ENCODE measurements at regions not wholly inside any gene's neighbourhood (a gene's known extent, or its start where the extent isn't known, plus 50 kb on each side); places are given as distances from the start of the nearest gene placed in this dataset.

DNA sequence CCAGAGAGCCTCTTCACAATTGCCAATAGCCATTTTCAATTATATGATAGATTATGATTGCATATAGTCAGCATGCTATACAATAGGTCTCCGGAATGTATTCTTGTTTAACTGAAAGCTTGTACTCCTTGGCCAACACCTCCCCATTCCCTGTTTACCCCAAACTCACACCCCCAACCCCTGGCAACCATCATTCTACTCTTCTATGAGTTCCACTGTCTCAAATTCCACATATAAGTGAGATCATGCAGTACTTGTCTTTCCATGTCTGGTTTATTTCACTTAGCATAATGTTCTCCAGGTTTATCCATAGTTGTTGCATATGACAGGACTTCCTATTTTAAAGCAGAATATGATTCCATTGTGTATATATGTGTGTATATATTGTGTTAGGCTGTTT lies 110.7 kb upstream of the STC2 start:
- 95 to 100% (median 95%) methylated on average over 1 of the region's 1 CpG for WGBS, 3 donors

DNA sequence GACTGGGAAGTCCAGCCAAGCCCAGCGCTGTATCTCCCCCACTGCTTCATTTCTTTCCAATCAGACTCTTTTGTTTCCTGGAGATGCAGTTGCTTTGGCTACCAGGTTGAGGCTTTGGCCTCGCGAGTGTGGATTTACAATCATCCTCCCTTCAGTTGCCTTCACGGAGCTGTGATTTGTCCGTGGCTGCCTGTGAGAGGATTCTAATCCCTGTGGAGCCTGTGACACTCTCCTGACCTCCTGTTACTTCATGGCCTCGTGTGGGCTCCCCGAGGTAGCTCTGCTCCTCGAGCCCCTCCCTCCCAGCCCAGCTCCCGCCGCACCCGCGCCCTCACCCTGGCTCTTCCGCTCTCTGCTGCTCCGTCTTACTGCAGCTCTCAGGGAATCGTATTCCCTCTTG lies 107.2 kb upstream of the STC2 start:
- Histone ChIP-seq H3K4me1 (ENCODE audit: insufficient read depth) (no peaks in the 10 kb centered on the region), H3K9me3 (no peaks in the 10 kb centered on the region), H3K4me3 (no peak overlapping the region), H3K36me3 (no peaks in the 10 kb centered on the region), H3K27me3 (no peaks in the 10 kb centered on the region), H3K27ac (no peak overlapping the region)
- intact Hi-C loops (cut with DNase I): no loop called here
- 23 to 39% (median 38%) methylated on average over 15 of the region's 15 CpGs for WGBS, 3 donors
- no peak for TF ChIP-seq POLR2A (IDR thresholded peaks at IDR 0.05)
- no peak for TF ChIP-seq EP300 (IDR thresholded peaks at IDR 0.05)
- TF ChIP-seq, protein P1, sequence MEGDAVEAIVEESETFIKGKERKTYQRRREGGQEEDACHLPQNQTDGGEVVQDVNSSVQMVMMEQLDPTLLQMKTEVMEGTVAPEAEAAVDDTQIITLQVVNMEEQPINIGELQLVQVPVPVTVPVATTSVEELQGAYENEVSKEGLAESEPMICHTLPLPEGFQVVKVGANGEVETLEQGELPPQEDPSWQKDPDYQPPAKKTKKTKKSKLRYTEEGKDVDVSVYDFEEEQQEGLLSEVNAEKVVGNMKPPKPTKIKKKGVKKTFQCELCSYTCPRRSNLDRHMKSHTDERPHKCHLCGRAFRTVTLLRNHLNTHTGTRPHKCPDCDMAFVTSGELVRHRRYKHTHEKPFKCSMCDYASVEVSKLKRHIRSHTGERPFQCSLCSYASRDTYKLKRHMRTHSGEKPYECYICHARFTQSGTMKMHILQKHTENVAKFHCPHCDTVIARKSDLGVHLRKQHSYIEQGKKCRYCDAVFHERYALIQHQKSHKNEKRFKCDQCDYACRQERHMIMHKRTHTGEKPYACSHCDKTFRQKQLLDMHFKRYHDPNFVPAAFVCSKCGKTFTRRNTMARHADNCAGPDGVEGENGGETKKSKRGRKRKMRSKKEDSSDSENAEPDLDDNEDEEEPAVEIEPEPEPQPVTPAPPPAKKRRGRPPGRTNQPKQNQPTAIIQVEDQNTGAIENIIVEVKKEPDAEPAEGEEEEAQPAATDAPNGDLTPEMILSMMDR (IDR thresholded peaks at IDR 0.05): no peak
- no peak for DNase-seq

More for the DNA sequence above, 110.7 kb upstream of the STC2 start:
- Histone ChIP-seq H3K36me3 (no peaks in the 10 kb centered on the region), H3K27me3 (no peaks in the 10 kb centered on the region), H3K4me1 (ENCODE audit: insufficient read depth) (no peaks in the 10 kb centered on the region), H3K27ac (no peak overlapping the region), H3K9me3 (no peaks in the 10 kb centered on the region), H3K4me3 (no peak overlapping the region)
- intact Hi-C loops (cut with DNase I): no loop called here
- TF ChIP-seq POLR2A (IDR thresholded peaks at IDR 0.05): no peak
- TF ChIP-seq, protein P1 (IDR thresholded peaks at IDR 0.05): no peak
- DNase-seq: no peak

DNA sequence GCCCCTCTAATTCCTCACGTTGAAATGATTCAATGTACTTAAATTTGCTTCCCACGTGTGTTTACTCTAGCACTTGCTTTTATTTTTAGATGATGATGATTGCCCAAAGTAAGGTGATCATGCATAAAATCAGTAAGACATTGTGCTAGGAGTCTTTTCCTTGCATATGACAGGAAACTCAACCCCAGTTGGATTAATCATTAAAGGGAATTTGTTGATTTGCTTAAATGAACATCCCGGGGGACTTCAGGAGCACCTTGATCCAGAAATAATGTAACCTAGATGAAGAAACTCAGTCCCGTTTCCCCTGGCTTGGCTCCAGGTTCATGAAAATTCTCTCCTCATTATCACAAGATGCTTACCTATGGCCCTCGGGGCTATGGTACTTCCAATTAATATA lies 106.1 kb upstream of the STC2 start:
- Histone ChIP-seq H3K9me3 (no peaks in the 10 kb centered on the region), H3K27me3 (no peaks in the 10 kb centered on the region), H3K36me3 (no peaks in the 10 kb centered on the region), H3K4me1 (ENCODE audit: insufficient read depth) (no peaks in the 10 kb centered on the region), H3K4me3 (no peak overlapping the region), H3K27ac (no peak overlapping the region)
- 80 to 89% (median 89%) methylated on average over 5 of the region's 5 CpGs for WGBS, 3 donors
- TF ChIP-seq, protein P1 (IDR thresholded peaks at IDR 0.05): no peak
- TF ChIP-seq POLR2A (IDR thresholded peaks at IDR 0.05): no peak
- no peak for TF ChIP-seq EP300 (IDR thresholded peaks at IDR 0.05)
- DNase-seq: no peak
- intact Hi-C loops (cut with DNase I): loop anchor here in 1 of 4 donors (5.0 kb wide), 1 partner anchor 302 kb away; no protein-coding TSS in a partner anchor

DNA sequence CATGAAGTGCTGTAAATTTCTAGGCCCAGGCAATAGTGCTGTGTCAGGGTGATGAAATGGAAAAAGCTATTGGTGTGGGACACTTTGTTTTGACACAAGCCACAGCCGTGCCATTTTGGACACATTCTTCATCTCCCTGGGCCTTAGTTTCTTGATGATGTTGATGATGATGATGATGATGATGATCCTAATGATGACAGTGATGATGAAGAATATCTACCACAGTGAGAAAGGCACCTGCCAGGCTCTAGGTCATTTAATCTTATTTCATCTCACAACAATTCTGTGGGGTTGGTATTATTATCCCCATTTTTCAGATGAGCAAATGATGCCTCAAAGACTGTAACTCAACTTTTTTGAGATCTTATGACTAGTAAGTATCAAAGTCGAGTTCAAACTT lies 102.2 kb upstream of the STC2 start:
- no peaks in the 10 kb centered on the region for H3K4me1 ChIP-seq (ENCODE audit: insufficient read depth)
- no peaks in the 10 kb centered on the region for H3K9me3 ChIP-seq
- H3K4me3 ChIP-seq: no peak overlapping the region
- intact Hi-C loops (cut with DNase I): loop anchor here in 1 of 4 donors (5.0 kb wide), 1 partner anchor 298 kb away; no protein-coding TSS in a partner anchor
- TF ChIP-seq, protein P1 (IDR thresholded peaks at IDR 0.05): no peak
- TF ChIP-seq EP300 (IDR thresholded peaks at IDR 0.05) (no peak), POLR2A (IDR thresholded peaks at IDR 0.05) (no peak)
- no peaks in the 10 kb centered on the region for H3K27me3 ChIP-seq
- no peak for DNase-seq
- no peak overlapping the region for H3K27ac ChIP-seq
- no peaks in the 10 kb centered on the region for H3K36me3 ChIP-seq
- 81 to 91% (median 89%) methylated on average over 2 of the region's 2 CpGs for WGBS, 3 donors
